PC-3 (cell line): ENCODE measurements at regions not wholly inside any gene's neighbourhood (a gene's known extent, or its start where the extent isn't known, plus 50 kb on each side); places are given as distances from the start of the nearest gene placed in this dataset.
A peak's percentile ranks its signal among the peaks of the same experiment; 100 is the strongest.

ENCODE experiments used
- ATAC-seq: fragments of 200-7000 bp; cut with Tn5 transposase; 2 replicates; pipeline ENCODE4 v1.9.1; 2020; ENCODE audit warnings: mild to moderate bottlenecking, moderate library complexity
- BruUV-seq: library from RNA; stranded (reverse); fragments of 400-500 nt; replicated peaks from 2 replicates; lab custom pipeline; 2021; lab: Mats Ljungman, UMichigan
- CTCF ChIA-PET: fragments of 300-600 bp; sonication (Branson Sonifier 250); formaldehyde crosslinking; loops from one replicate; lab custom pipeline; 2022; ENCODE audit warnings: antibody characterized with exemption; lab: Charles Lee
- POLR2A ChIA-PET: fragments of 300-600 bp; sonication (Branson Sonifier 250); formaldehyde crosslinking; loops from one replicate; lab custom pipeline; 2022; ENCODE audit warnings: antibody characterized with exemption; ENCODE audit not compliant: unreplicated experiment; lab: Charles Lee
- DNase-seq: peaks from one replicate; pipeline ENCODE4 v3.0.0-alpha.2; 2015
- H2AFZ ChIP-seq: fragments of 300-600 bp; sonication (generic); 2 replicates; pipeline ENCODE4 v1.6.0; 2016; ENCODE audit warnings: antibody characterized with exemption, low read length
- H3F3A ChIP-seq: fragments of 300-600 bp; sonication (generic); one replicate; pipeline ENCODE4 v1.6.0; 2017; ENCODE audit warnings: antibody characterized with exemption, low read length, control low read depth, mild to moderate bottlenecking; ENCODE audit not compliant: unreplicated experiment
- H3K27ac ChIP-seq: fragments of 300-600 bp; sonication (generic); 2 replicates; pipeline ENCODE4 v1.5.1; 2016; ENCODE audit warnings: mild to moderate bottlenecking, low read length
- H3K27me3 ChIP-seq: fragments of 300-600 bp; sonication (generic); 2 replicates; pipeline ENCODE4 v1.6.1; 2016; ENCODE audit warnings: low read length, mixed read lengths
- H3K36me3 ChIP-seq: fragments of 300-600 bp; sonication (generic); 2 replicates; pipeline ENCODE4 v1.6.1; 2016; ENCODE audit warnings: low read depth, mixed run types, low read length, mixed read lengths
- H3K4me1 ChIP-seq: fragments of 300-600 bp; sonication (generic); 2 replicates; pipeline ENCODE4 v1.5.1; 2016; ENCODE audit warnings: low read length; ENCODE audit not compliant: insufficient read depth
- H3K4me2 ChIP-seq: fragments of 300-600 bp; sonication (generic); 2 replicates; pipeline ENCODE4 v1.6.0; 2016; ENCODE audit warnings: low read length
- H3K4me3 ChIP-seq: fragments of 300-600 bp; sonication (generic); 2 replicates; pipeline ENCODE4 v1.5.1; 2016; ENCODE audit warnings: mild to moderate bottlenecking, low read length, mixed read lengths
- H3K79me2 ChIP-seq: fragments of 300-600 bp; sonication (generic); 2 replicates; pipeline ENCODE4 v1.6.1; 2017; ENCODE audit warnings: low read length, mixed read lengths
- H3K9ac ChIP-seq: fragments of 300-600 bp; sonication (generic); 2 replicates; pipeline ENCODE4 v1.6.0; 2016; ENCODE audit warnings: mild to moderate bottlenecking, low read length
- H3K9me2 ChIP-seq: fragments of 300-600 bp; sonication (generic); replicated peaks from 2 replicates; pipeline ENCODE4 v1.6.1; 2016; ENCODE audit warnings: mixed run types, low read length, mixed read lengths
- H3K9me3 ChIP-seq: fragments of 300-600 bp; sonication (generic); 2 replicates; pipeline ENCODE4 v1.6.1; 2016; ENCODE audit warnings: low read length, mixed read lengths
- H4K20me1 ChIP-seq: fragments of 300-600 bp; sonication (generic); 2 replicates; pipeline ENCODE4 v1.6.1; 2016; ENCODE audit warnings: low read length, mixed read lengths
- CTCF ChIP-seq: fragments of 300-600 bp; sonication (generic); conservative IDR thresholded peaks from 2 replicates; pipeline ENCODE4 v1.5.1; 2017; ENCODE audit warnings: antibody characterized with exemption, low read depth, mild to moderate bottlenecking, low read length
- EZH2 ChIP-seq: fragments of 300-600 bp; sonication (generic); IDR thresholded peaks from one replicate; pipeline ENCODE4 v1.6.1; 2017; ENCODE audit warnings: antibody characterized with exemption, mild to moderate bottlenecking, low read length; ENCODE audit not compliant: unreplicated experiment
- EZH2phosphoT487 ChIP-seq: fragments of 300-600 bp; sonication (generic); IDR thresholded peaks from 2 replicates; pipeline ENCODE4 v1.6.1; 2018; ENCODE audit warnings: mild to moderate bottlenecking, antibody characterized with exemption, low read length, borderline replicate concordance
- intact Hi-C: fragments of 100-400 bp; cut with micrococcal nuclease; formaldehyde crosslinking; loops from 2 replicates; pipeline ENCODE4 v1.9.0; 2023

- intact Hi-C loops = no loop called here
- DNase-seq (no peak), ATAC-seq (no peak)
- Histone ChIP-seq H2AFZ (no peak overlapping the region), H4K20me1 (no peaks in the 10 kb centered on the region), H3K36me3 (no peaks in the 10 kb centered on the region), H3K27ac (no peak overlapping the region), H3K27me3 (no peaks in the 10 kb centered on the region), H3F3A (no peaks in the 10 kb centered on the region), H3K9me2 (no peaks in the 10 kb centered on the region), H3K9ac (no peak overlapping the region), H3K4me3 (no peak overlapping the region), H3K9me3 (no peaks in the 10 kb centered on the region), H3K4me1 (0 out of 2 replicates have a peak, but pooled peaks cover 6% of the 10 kb centered on the region), H3K79me2 (no peaks in the 10 kb centered on the region), H3K4me2 (no peak overlapping the region)
- TF ChIP-seq CTCF (no peak), EZH2 (no peak), EZH2phosphoT487 (no peak)
- CTCF ChIA-PET = no interaction called here
- POLR2A ChIA-PET = no interaction called here
- no TSS peak for BruUV-seq
Measured at GRCh38 chr5:167716126-167716775, 575.2 kb upstream of the WWC1 start.

DNA sequence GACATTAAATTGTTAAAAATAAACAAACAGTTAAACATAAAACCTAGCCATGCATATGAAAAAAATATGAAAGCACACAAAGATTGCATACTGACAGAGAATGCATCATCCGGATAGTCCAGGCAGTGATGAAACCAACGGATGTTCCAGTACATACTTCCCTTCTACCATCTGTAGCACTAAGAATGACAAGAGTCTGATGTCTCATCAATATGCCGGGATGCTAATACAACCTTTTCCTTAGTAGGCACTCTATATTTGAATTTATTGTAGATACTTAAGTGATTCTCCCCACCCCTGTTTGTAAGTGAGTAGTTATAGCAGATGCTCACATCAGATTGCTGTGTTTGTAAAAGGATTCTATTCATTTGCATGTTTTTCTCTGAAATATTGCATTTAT, 571.2 kb upstream of the WWC1 start:
- Histone ChIP-seq H3K9ac (no peak overlapping the region), H3K4me1 (0 out of 2 replicates have a peak, but pooled peaks cover 6% of the 10 kb centered on the region), H3F3A (no peaks in the 10 kb centered on the region), H3K27ac (no peak overlapping the region), H4K20me1 (no peaks in the 10 kb centered on the region), H2AFZ (no peak overlapping the region), H3K4me3 (no peak overlapping the region), H3K27me3 (no peaks in the 10 kb centered on the region), H3K4me2 (no peak overlapping the region), H3K79me2 (no peaks in the 10 kb centered on the region), H3K9me3 (no peaks in the 10 kb centered on the region), H3K36me3 (no peaks in the 10 kb centered on the region), H3K9me2 (no peaks in the 10 kb centered on the region)
- no peak for DNase-seq
- TF ChIP-seq EZH2phosphoT487 = no peak
- no peak for TF ChIP-seq CTCF
- no peak for TF ChIP-seq EZH2
- no TSS peak for BruUV-seq
- intact Hi-C loops = loop anchor here (5.0 kb wide), 2 partner anchors 83 to 133 kb away; no protein-coding TSS in a partner anchor
- ChIA-PET CTCF (no interaction called here), POLR2A (no interaction called here)
- ATAC-seq = peak; percentile 44

DNA sequence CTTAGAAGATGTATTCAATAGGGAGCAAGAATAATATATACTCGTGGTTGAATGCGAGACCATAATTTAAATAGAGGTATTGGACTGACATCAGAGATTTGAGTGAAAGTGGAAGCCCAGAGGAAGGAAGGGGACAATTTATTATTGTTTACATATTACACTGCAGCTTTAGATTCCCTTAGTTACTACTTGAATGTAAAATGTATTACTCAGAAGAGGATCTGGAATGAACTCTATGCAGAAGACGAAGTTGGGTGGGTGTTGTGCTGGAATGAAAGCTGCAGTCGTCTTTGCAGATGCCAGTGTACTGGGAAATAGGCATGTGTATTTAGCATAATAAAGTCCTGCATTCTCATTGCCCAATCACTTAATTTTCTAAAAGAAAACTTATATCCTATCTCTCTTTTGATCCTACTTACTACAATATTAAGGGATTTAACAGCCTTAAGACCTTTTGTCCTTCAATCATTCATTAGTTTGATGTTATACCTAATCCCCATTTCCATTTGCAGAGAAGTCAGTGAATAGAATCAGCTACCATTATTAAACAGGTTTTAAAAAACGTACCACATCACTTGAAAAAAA, 570.7 kb upstream of the WWC1 start:
- Histone ChIP-seq H3K9ac (no peak overlapping the region), H3K9me3 (no peaks in the 10 kb centered on the region), H2AFZ (no peak overlapping the region), H3K27ac (no peak overlapping the region), H3K4me3 (no peak overlapping the region), H3K9me2 (no peaks in the 10 kb centered on the region), H4K20me1 (no peaks in the 10 kb centered on the region), H3K36me3 (no peaks in the 10 kb centered on the region), H3K4me1 (0 out of 2 replicates have a peak, but pooled peaks cover 6% of the 10 kb centered on the region), H3K27me3 (no peaks in the 10 kb centered on the region), H3K79me2 (no peaks in the 10 kb centered on the region), H3K4me2 (no peak overlapping the region), H3F3A (no peaks in the 10 kb centered on the region)
- ATAC-seq (peak; percentile 70), DNase-seq (peak; percentile 6)
- CTCF ChIA-PET = interaction anchor here (0.6 to 1.1 kb wide), 2 partner anchors 203 to 1233 kb away, joined by 3 read pairs; no protein-coding TSS in a partner anchor
- no TSS peak for BruUV-seq
- intact Hi-C loops = loop anchor here (5.0 kb wide), 2 partner anchors 83 to 133 kb away; no protein-coding TSS in a partner anchor
- POLR2A ChIA-PET = no interaction called here
- TF ChIP-seq EZH2 (no peak), CTCF (no peak), EZH2phosphoT487 (no peak)
